OCI-LY3 (cell line): ENCODE measurements at regions not wholly inside any gene's neighbourhood (a gene's known extent, or its start where the extent isn't known, plus 50 kb on each side); places are given as distances from the start of the nearest gene placed in this dataset.

Experiments used
- EZH2phosphoT487 ChIP-seq: fragments of 200-600 bp; shearing (Covaris generic); IDR thresholded peaks from 2 replicates; pipeline ENCODE4 v1.6.1; 2018; ENCODE audit warnings: antibody characterized with exemption, mixed run types, low read depth
- TF ChIP-seq, protein P1 (sequence below): fragments of 200-600, 300-600 bp; sonication (generic); IDR thresholded peaks from 2 replicates; pipeline ENCODE4 v1.5.1; 2014; ENCODE audit warnings: antibody characterized with exemption, low read length, low read depth

DNA sequence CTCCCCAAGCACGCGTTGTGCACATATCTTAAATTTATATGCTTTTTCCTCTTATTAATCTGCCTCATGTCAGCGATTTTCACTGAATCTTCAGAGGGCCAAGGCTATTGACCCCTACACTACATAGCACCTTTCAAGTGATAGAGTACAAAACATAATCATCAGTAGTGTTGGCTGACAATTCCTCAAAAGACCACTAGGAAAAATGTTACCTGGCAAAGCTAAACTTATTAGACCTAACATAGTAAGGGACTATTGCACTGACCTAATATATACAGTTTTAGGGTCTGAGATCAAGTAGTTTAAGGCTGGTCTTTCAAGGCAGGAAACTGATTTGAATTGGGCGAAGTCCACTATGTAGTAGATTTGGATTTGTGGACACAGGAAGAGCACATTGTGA lies 244.2 kb upstream of the ZC3H15 start:
- TF ChIP-seq, protein P1, sequence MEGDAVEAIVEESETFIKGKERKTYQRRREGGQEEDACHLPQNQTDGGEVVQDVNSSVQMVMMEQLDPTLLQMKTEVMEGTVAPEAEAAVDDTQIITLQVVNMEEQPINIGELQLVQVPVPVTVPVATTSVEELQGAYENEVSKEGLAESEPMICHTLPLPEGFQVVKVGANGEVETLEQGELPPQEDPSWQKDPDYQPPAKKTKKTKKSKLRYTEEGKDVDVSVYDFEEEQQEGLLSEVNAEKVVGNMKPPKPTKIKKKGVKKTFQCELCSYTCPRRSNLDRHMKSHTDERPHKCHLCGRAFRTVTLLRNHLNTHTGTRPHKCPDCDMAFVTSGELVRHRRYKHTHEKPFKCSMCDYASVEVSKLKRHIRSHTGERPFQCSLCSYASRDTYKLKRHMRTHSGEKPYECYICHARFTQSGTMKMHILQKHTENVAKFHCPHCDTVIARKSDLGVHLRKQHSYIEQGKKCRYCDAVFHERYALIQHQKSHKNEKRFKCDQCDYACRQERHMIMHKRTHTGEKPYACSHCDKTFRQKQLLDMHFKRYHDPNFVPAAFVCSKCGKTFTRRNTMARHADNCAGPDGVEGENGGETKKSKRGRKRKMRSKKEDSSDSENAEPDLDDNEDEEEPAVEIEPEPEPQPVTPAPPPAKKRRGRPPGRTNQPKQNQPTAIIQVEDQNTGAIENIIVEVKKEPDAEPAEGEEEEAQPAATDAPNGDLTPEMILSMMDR = no peak
- TF ChIP-seq EZH2phosphoT487 = no peak
